HG03354 (cell line): ENCODE measurements at regions not wholly inside any gene's neighbourhood (a gene's known extent, or its start where the extent isn't known, plus 50 kb on each side); places are given as distances from the start of the nearest gene placed in this dataset.

ENCODE experiments used
- ATAC-seq: cut with Tn5 transposase; IDR thresholded peaks from one replicate; pipeline ENCODE4 v1.9.1; 2021; ENCODE audit warnings: mild to moderate bottlenecking; ENCODE audit not compliant: unreplicated experiment, poor library complexity, severe bottlenecking

- no peak for ATAC-seq
These were observed 275.4 kb downstream of the ZEB1 start for GRCh38 chr10:31594347-31594873.

- ATAC-seq: no peak
These were observed 274.1 kb downstream of the ZEB1 start for GRCh38 chr10:31593124-31593523.

- ATAC-seq: no peak
These were observed 272.6 kb downstream of the ZEB1 start for GRCh38 chr10:31591569-31591968.

- ATAC-seq: no peak
These were observed 271.2 kb downstream of the ZEB1 start for GRCh38 chr10:31590023-31590800.

GRCh38 chr10:31587691-31588090 lies 268.7 kb downstream of the ZEB1 start:
- no peak for ATAC-seq

GRCh38 chr10:31586723-31587638 lies 268.0 kb downstream of the ZEB1 start:
- ATAC-seq: no peak

- no peak for ATAC-seq
These were observed 265.9 kb downstream of the ZEB1 start for GRCh38 chr10:31584876-31585275.

- no peak for ATAC-seq
These were observed 265.1 kb downstream of the ZEB1 start for GRCh38 chr10:31584098-31584631.

- ATAC-seq: no peak
These were observed 264.3 kb downstream of the ZEB1 start for GRCh38 chr10:31583293-31583692.

GRCh38 chr10:31582365-31583052 lies 263.5 kb downstream of the ZEB1 start:
- ATAC-seq: no peak

GRCh38 chr10:31581741-31582323 lies 262.8 kb downstream of the ZEB1 start:
- ATAC-seq: peak; percentile 67

GRCh38 chr10:31580646-31581045 lies 261.6 kb downstream of the ZEB1 start:
- ATAC-seq: no peak
